Medulla oblongata (tissue), 1 donor: ENCODE measurements at regions not wholly inside any gene's neighbourhood (a gene's known extent, or its start where the extent isn't known, plus 50 kb on each side); places are given as distances from the start of the nearest gene placed in this dataset.
"Not testable (repeated sequence)": the region's sequence is repeated elsewhere in the genome, so short reads cannot be mapped to it uniquely, and the experiment has no call there.

ENCODE experiments used
- DNase-seq: peaks from one replicate; pipeline ENCODE4 v3.0.0-alpha.2; 2015; ENCODE audit errors: extremely low spot score

- DNase-seq, result no peak
Observed at GRCh38 chr10:29209830-29210229, 79.0 kb upstream of the LYZL1 start.

DNA sequence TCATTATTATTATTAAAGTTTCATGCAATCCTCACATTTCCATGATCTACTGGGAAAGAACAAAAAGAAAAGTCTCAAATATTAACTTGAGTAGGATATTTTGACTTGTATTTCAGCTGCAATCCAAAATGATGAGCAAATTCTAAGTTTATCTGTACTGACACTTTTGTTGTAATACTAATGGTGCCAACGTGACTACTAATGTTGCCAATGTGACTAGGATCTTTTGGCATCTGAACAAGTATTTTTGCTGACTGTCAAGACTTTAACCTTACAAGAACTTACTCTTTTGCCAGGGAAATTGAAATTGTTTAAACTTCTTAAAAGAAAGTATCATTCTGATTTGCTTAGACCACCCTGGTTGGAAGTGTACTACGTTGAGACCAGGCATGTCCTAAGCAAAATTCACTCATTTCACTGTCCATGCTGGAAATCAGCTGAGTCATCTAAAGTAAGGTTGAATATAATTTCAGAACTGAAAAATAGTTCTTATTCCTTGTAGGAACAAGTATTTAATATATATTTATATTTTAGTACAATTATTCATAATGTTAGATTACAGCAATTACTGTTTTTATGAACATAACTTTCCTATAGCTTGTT lies 78.5 kb upstream of the LYZL1 start:
- DNase-seq, result no peak

GRCh38 chr10:29212597-29212996 lies 76.3 kb upstream of the LYZL1 start:
- DNase-seq, result no peak

DNA sequence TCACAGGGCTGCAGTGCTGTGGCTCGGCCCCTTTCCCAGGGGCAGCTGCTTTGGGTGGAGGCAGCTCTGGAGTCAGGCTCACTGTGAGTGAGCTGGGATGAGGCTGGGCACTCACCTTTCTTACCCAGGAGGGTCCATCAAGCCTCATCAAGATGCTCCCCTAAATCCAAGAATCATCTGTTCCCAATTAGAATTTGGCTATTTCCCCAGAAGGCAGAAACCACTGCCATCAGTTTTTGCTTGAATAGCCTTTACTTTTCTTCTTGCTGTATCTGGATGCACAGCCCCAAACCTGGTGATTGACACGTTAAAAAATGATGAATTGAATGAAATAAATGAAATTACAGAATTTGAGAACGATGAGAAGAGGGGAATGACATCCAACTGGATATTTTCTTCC lies 74.3 kb upstream of the LYZL1 start:
- DNase-seq, result no peak

DNA sequence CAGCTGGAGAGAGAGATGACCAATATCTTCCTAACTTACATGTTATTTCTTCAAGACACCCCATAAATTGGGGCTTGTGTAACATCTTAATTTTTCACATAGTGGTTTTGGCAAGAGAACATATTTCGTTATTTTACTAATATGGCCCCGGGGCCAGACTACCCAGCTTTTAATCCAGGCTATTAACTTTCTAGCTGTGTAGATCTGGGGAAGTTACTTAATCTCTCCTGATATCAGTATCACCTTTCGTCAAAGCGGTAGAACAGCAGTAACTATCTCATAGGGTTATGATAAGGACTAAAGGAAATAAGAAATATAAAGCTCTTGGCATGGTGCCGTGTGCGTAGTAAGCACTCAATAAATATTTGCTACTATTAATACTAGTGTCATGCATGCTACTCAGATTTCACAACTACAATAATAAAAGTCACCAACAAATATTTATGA lies 71.6 kb upstream of the LYZL1 start:
- DNase-seq, result no peak

DNA sequence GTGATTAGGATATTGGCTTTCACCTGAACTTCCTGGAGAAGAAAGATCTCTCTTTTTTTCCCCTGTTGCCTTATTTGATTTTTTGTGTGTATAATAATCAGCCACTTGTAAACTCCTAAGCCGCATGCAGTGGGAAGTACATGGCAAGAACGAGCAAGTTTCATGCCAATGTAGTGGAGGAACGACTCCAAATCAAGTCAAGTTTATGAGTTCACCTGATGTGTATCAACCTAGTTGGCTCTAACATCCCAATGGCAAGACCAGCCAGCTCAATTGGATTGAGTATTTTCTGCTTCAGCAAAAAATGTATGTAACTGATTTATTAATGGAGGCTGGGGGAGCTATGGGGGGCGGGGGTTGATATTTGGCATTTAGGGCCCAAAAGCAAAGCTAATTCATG lies 65.5 kb upstream of the LYZL1 start:
- DNase-seq, result no peak

GRCh38 chr10:29224631-29225030 lies 64.2 kb upstream of the LYZL1 start:
- no peak for DNase-seq

DNA sequence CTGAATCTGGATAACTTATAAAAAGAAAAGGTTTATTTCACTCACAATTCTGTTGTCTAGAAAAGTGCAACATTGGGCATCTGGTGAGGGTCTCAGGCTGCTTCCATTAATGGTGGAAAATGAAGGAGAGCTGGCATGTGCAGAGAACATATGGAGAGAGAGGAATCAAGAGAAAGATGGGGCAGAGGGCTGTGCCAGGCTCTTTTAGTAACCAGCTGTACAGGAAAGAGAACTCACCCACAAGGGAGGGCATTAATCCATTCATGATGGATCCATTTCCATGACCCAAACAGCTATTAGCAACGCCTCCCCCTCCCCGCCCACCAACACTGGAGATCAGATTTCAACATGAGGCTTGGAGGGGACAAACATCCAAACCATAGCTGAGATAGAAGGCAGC lies 61.7 kb upstream of the LYZL1 start:
- no peak for DNase-seq

DNA sequence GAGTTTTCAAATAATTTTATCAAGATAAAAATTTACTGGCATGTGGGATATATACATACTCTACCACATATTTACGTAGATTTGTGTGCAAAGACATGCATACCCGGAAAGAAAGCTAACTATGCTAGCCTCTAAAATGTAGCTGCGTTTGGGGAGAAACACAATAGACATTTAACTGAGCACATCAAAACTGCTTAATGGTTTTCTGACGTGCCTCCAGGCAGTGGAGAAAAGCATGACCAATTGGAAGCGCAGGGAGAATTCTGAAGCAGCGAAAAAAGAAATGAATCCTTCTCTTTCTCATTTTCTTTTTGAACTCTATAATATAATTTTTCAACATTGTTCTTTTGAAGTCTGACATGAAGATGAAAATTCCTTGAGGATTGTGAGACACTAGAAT lies 60.3 kb upstream of the LYZL1 start:
- DNase-seq, result no peak

- DNase-seq, result no peak
Observed at GRCh38 chr10:29229258-29229705, 59.6 kb upstream of the LYZL1 start.

GRCh38 chr10:29236910-29237309 lies 52.0 kb upstream of the LYZL1 start:
- DNase-seq, result not testable (repeated sequence)

DNA sequence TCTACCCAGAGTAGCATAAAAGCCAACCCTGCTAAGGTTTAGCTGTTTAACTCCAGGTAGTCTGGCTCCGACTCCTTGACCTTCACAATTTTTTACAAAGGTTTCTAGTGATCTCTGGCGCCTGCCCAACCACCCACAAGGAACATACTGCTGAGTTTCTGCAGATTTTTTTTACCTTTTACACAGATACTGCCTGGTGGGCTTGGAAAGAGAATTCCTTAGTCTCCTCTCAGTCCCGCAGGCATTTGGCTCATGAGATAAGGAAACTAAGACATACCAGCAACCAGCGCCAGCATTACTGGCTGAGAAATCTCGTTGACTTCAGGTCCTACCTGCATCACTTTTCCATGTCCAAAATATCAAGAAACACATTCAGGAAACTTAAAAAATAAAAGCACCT lies 51.1 kb upstream of the LYZL1 start:
- DNase-seq, result no peak

- no peak for DNase-seq
Observed at GRCh38 chr10:29238523-29239135, 50.2 kb upstream of the LYZL1 start.
